HepG2 (cell line): ENCODE measurements at regions not wholly inside any gene's neighbourhood (a gene's known extent, or its start where the extent isn't known, plus 50 kb on each side); places are given as distances from the start of the nearest gene placed in this dataset.

Source experiments
- ATAC-seq: fragments of 200-7000 bp; cut with Tn5 transposase; 3 replicates; pipeline ENCODE4 v1.9.1; 2020; ENCODE audit warnings: mild to moderate bottlenecking, moderate library complexity
- BruUV-seq: library from RNA; stranded (reverse); fragments of 400-500 nt; replicated peaks from 2 replicates; lab custom pipeline; 2021; lab: Mats Ljungman, UMichigan
- CTCF ChIA-PET: fragments of 300-600 bp; formaldehyde crosslinking; extraction: SDS; loops from one replicate; lab custom pipeline; 2021; ENCODE audit warnings: low total read pairs, inconsistent platforms, low intra/inter-chr PET ratio; lab: Yijun Ruan, JAX
- POLR2A ChIA-PET: fragments of 350-600 bp; sonication (Branson Sonifier 250); formaldehyde crosslinking; loops from one replicate; lab custom pipeline; 2020; ENCODE audit warnings: antibody characterized with exemption, inconsistent platforms; lab: Yijun Ruan, JAX
- DNase-seq: peaks from one replicate; pipeline ENCODE4 v3.0.0-alpha.2; 2015; ENCODE audit warnings: low spot score
- FAIRE-seq: peaks from 3 replicates; lab custom pipeline; 2011; peaks lifted over from hg19 to GRCh38; lab: Jason Lieb, UNC
- H2AFZ ChIP-seq: one replicate; pipeline ENCODE4 v1.6.1; 2011; ENCODE audit warnings: low read length, inconsistent platforms
- H3K27ac ChIP-seq: fragments of 300-600 bp; 3 replicates; pipeline ENCODE4 v1.8.0; 2011; ENCODE audit warnings: mixed run types, mild to moderate bottlenecking, mixed read lengths, low read length, inconsistent platforms; ENCODE audit not compliant: insufficient read depth; ENCODE audit errors: extremely low read length
- H3K27me3 ChIP-seq, 2 experiments: fragments of 200-600 bp in 1 of 2; 2 replicates in 1 of 2; 3 replicates in 1 of 2; pipeline versions ENCODE4 v1.6.0 to v1.8.0; 2011; ENCODE audit warnings: low read length in 2 of 2, mild to moderate bottlenecking in 2 of 2, moderate library complexity in 2 of 2, inconsistent platforms in 1 of 2; ENCODE audit not compliant: insufficient read depth in 2 of 2, control insufficient read depth in 1 of 2
- H3K36me3 ChIP-seq, 2 experiments: fragments of 200-600 bp in 1 of 2; replicated peaks in 1 of 2; 2 replicates in 1 of 2; 3 replicates in 1 of 2; pipeline versions ENCODE4 v1.5.1 to v1.8.0; 2011; ENCODE audit warnings: low read length in 2 of 2, inconsistent platforms in 1 of 2; ENCODE audit not compliant: insufficient read depth in 2 of 2, control insufficient read depth in 1 of 2
- H3K4me1 ChIP-seq: 2 replicates; pipeline ENCODE4 v1.5.1; 2012; ENCODE audit warnings: low read length, inconsistent platforms; ENCODE audit not compliant: insufficient read depth
- H3K4me2 ChIP-seq: 2 replicates; pipeline ENCODE4 v1.6.0; 2011; ENCODE audit warnings: low read depth, low read length, inconsistent platforms
- H3K4me3 ChIP-seq, 3 experiments: fragments of 200-600 bp in 1 of 3; sonication (generic), shearing (Covaris generic) in 1 of 3; replicated peaks in 1 of 3; 2 replicates each; pipeline ENCODE4 v1.5.1; 2011 to 2016; ENCODE audit warnings: low read length in 3 of 3, inconsistent platforms in 2 of 3, low read depth in 2 of 3, mild to moderate bottlenecking in 2 of 3, control low read depth in 1 of 3, mixed read lengths in 1 of 3; ENCODE audit not compliant: insufficient read depth in 1 of 3
- H3K79me2 ChIP-seq: one replicate; pipeline ENCODE4 v1.6.1; 2011; ENCODE audit warnings: low read length, inconsistent platforms; ENCODE audit not compliant: insufficient read depth
- H3K9ac ChIP-seq: 2 replicates; pipeline ENCODE4 v1.6.0; 2011; ENCODE audit warnings: mild to moderate bottlenecking, low read depth, low read length, inconsistent platforms; ENCODE audit not compliant: insufficient read depth
- H3K9me3 ChIP-seq: 2 replicates; pipeline ENCODE4 v1.5.1; 2012; ENCODE audit warnings: mild to moderate bottlenecking, low read length
- H4K20me1 ChIP-seq: 2 replicates; pipeline ENCODE4 v1.6.0; 2011; ENCODE audit warnings: inconsistent platforms, mild to moderate bottlenecking, low read length, moderate library complexity; ENCODE audit not compliant: insufficient read depth
- NCOA2 ChIP-seq: sonication (generic); formaldehyde crosslinking; IDR thresholded peaks from 2 replicates; pipeline ENCODE4 v1.8.0; 2022; ENCODE audit warnings: inconsistent platforms
- REXO4 ChIP-seq: sonication (generic); formaldehyde crosslinking; IDR thresholded peaks from 2 replicates; pipeline ENCODE4 v1.8.0; 2022; ENCODE audit warnings: missing genetic modification reagents, mild to moderate bottlenecking, borderline replicate concordance
- WIZ ChIP-seq: sonication (generic); formaldehyde crosslinking; IDR thresholded peaks from 2 replicates; pipeline ENCODE4 v1.5.1; 2020; ENCODE audit warnings: mild to moderate bottlenecking, missing genetic modification reagents
- ZNF44 ChIP-seq: sonication (generic); formaldehyde crosslinking; IDR thresholded peaks from 2 replicates; pipeline ENCODE4 v1.5.1; 2020; ENCODE audit warnings: mild to moderate bottlenecking, missing genetic modification reagents
- ZNF674 ChIP-seq: sonication (generic); formaldehyde crosslinking; IDR thresholded peaks from 2 replicates; pipeline ENCODE4 v1.5.0; 2020; ENCODE audit warnings: low read depth, mild to moderate bottlenecking, missing genetic modification reagents
- ZNF709 ChIP-seq: sonication (generic); formaldehyde crosslinking; IDR thresholded peaks from 2 replicates; pipeline ENCODE4 v1.5.0; 2020; ENCODE audit warnings: mild to moderate bottlenecking, missing genetic modification reagents
- ZNF883 ChIP-seq: sonication (generic); formaldehyde crosslinking; IDR thresholded peaks from 2 replicates; pipeline ENCODE4 v1.5.1; 2020; ENCODE audit warnings: mild to moderate bottlenecking, missing genetic modification reagents; ENCODE audit errors: not compliant biosample characterization
- ZZZ3 ChIP-seq: sonication (generic); formaldehyde crosslinking; IDR thresholded peaks from 2 replicates; pipeline ENCODE4 v1.4.0; 2020; ENCODE audit warnings: missing genetic modification reagents, mild to moderate bottlenecking, borderline replicate concordance
- WGBS: methylation state at CpG from one replicate; pipeline ENCODE4 v1.1.6; 2017; ENCODE audit warnings: low lambda C conversion rate; 5-methylcytosine and 5-hydroxymethylcytosine counted together
- in situ Hi-C: cut with HindIII; loops from 2 replicates; pipeline ENCODE4 v1.10.0; 2017; ENCODE audit warnings: low pct_unique_long_range_greater_than_20kb; ENCODE audit not compliant: extremely low pct_ligation_motif_present
- intact Hi-C: fragments of 100-400 bp; cut with micrococcal nuclease; formaldehyde crosslinking; loops from one replicate; pipeline ENCODE4 v1.10.0; 2022; ENCODE audit not compliant: unreplicated experiment
- TF ChIP-seq, protein P1 (sequence below): sonication (generic); formaldehyde crosslinking; IDR thresholded peaks from 2 replicates; pipeline ENCODE4 v1.4.0; 2020; ENCODE audit warnings: low read depth, missing genetic modification reagents
- TF ChIP-seq, protein P2 (sequence below): sonication (generic); formaldehyde crosslinking; IDR thresholded peaks from 2 replicates; pipeline ENCODE4 v1.9.0; 2021; ENCODE audit warnings: missing genetic modification reagents, borderline replicate concordance
- TF ChIP-seq, protein P3 (sequence below): sonication (generic); formaldehyde crosslinking; IDR thresholded peaks from 2 replicates; pipeline ENCODE4 v1.8.0; 2022; ENCODE audit warnings: mild to moderate bottlenecking, missing genetic modification reagents, moderate library complexity
- TF ChIP-seq, protein P4 (sequence below): sonication (generic); formaldehyde crosslinking; IDR thresholded peaks from 2 replicates; pipeline ENCODE4 v1.8.0; 2022; ENCODE audit warnings: mild to moderate bottlenecking, missing genetic modification reagents
- TF ChIP-seq, protein P5 (sequence below): sonication (generic); formaldehyde crosslinking; IDR thresholded peaks from 2 replicates; pipeline ENCODE4 v1.4.0; 2020; ENCODE audit warnings: missing genetic modification reagents

DNA sequence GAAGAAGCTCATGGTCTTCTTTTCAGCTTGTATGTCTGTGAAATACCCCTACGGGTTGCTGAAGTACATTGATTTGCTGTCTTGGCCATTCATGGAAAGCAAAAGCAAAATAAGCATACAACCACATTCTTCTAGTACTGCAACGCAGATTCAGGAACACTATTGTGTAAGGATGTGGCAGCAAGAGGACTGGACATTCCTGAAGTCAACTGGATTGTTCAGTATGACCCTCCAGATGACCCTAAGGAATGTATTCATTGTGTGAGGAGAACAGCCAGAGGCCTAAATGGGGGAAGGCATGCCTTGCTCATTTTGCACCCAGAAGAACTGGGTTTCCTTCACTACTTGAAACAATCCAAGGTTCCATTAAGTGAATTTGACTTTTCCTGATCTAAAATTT lies 133.4 kb upstream of the ANKRD1 start:
- DNase-seq (no peak), ATAC-seq (no peak), FAIRE-seq (no peak)
- Histone ChIP-seq H3K4me1 (no peaks in the 10 kb centered on the region), H4K20me1 (no peaks in the 10 kb centered on the region), H3K9me3 (no peaks in the 10 kb centered on the region), H3K27ac (no peak overlapping the region), H3K79me2 (no peaks in the 10 kb centered on the region), H3K4me2 (no peak overlapping the region), H3K9ac (no peak overlapping the region), H2AFZ (no peak overlapping the region), H3K36me3 (no peaks in the 10 kb centered on the region), H3K4me3 (no peak overlapping the region), H3K27me3 (no peaks in the 10 kb centered on the region; a peak in 1 of 5 replicates)
- POLR2A ChIA-PET = no interaction called here
- CTCF ChIA-PET = no interaction called here
- in situ Hi-C loops = no loop called here
- BruUV-seq = no TSS peak
- intact Hi-C loops = no loop called here
- WGBS = 0% methylated on average over 2 of the region's 2 CpGs
- TF ChIP-seq, protein P1, sequence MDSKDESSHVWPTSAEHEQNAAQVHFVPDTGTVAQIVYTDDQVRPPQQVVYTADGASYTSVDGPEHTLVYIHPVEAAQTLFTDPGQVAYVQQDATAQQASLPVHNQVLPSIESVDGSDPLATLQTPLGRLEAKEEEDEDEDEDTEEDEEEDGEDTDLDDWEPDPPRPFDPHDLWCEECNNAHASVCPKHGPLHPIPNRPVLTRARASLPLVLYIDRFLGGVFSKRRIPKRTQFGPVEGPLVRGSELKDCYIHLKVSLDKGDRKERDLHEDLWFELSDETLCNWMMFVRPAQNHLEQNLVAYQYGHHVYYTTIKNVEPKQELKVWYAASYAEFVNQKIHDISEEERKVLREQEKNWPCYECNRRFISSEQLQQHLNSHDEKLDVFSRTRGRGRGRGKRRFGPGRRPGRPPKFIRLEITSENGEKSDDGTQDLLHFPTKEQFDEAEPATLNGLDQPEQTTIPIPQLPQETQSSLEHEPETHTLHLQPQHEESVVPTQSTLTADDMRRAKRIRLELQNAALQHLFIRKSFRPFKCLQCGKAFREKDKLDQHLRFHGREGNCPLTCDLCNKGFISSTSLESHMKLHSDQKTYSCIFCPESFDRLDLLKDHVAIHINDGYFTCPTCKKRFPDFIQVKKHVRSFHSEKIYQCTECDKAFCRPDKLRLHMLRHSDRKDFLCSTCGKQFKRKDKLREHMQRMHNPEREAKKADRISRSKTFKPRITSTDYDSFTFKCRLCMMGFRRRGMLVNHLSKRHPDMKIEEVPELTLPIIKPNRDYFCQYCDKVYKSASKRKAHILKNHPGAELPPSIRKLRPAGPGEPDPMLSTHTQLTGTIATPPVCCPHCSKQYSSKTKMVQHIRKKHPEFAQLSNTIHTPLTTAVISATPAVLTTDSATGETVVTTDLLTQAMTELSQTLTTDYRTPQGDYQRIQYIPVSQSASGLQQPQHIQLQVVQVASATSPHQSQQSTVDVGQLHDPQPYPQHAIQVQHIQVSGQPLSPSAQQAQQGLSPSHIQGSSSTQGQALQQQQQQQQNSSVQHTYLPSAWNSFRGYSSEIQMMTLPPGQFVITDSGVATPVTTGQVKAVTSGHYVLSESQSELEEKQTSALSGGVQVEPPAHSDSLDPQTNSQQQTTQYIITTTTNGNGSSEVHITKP (CRISPR knock-in tag) = no peak
- TF ChIP-seq NCOA2 (CRISPR knock-in tag) = no peak
- TF ChIP-seq, protein P2, sequence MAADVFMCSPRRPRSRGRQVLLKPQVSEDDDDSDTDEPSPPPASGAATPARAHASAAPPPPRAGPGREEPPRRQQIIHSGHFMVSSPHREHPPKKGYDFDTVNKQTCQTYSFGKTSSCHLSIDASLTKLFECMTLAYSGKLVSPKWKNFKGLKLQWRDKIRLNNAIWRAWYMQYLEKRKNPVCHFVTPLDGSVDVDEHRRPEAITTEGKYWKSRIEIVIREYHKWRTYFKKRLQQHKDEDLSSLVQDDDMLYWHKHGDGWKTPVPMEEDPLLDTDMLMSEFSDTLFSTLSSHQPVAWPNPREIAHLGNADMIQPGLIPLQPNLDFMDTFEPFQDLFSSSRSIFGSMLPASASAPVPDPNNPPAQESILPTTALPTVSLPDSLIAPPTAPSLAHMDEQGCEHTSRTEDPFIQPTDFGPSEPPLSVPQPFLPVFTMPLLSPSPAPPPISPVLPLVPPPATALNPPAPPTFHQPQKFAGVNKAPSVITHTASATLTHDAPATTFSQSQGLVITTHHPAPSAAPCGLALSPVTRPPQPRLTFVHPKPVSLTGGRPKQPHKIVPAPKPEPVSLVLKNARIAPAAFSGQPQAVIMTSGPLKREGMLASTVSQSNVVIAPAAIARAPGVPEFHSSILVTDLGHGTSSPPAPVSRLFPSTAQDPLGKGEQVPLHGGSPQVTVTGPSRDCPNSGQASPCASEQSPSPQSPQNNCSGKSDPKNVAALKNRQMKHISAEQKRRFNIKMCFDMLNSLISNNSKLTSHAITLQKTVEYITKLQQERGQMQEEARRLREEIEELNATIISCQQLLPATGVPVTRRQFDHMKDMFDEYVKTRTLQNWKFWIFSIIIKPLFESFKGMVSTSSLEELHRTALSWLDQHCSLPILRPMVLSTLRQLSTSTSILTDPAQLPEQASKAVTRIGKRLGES = no peak
- no peak for TF ChIP-seq ZNF44 (CRISPR knock-in tag)
- no peak for TF ChIP-seq ZZZ3 (CRISPR knock-in tag)
- TF ChIP-seq WIZ = no peak
- TF ChIP-seq, protein P3, sequence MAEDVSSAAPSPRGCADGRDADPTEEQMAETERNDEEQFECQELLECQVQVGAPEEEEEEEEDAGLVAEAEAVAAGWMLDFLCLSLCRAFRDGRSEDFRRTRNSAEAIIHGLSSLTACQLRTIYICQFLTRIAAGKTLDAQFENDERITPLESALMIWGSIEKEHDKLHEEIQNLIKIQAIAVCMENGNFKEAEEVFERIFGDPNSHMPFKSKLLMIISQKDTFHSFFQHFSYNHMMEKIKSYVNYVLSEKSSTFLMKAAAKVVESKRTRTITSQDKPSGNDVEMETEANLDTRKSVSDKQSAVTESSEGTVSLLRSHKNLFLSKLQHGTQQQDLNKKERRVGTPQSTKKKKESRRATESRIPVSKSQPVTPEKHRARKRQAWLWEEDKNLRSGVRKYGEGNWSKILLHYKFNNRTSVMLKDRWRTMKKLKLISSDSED (CRISPR knock-in tag) = no peak
- TF ChIP-seq ZNF709 = no peak
- no peak for TF ChIP-seq REXO4 (CRISPR knock-in tag)
- TF ChIP-seq ZNF674 = no peak
- TF ChIP-seq, protein P4, sequence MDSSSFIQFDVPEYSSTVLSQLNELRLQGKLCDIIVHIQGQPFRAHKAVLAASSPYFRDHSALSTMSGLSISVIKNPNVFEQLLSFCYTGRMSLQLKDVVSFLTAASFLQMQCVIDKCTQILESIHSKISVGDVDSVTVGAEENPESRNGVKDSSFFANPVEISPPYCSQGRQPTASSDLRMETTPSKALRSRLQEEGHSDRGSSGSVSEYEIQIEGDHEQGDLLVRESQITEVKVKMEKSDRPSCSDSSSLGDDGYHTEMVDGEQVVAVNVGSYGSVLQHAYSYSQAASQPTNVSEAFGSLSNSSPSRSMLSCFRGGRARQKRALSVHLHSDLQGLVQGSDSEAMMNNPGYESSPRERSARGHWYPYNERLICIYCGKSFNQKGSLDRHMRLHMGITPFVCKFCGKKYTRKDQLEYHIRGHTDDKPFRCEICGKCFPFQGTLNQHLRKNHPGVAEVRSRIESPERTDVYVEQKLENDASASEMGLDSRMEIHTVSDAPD (CRISPR knock-in tag) = no peak
- TF ChIP-seq ZNF883 (CRISPR knock-in tag) = no peak
- TF ChIP-seq, protein P5, sequence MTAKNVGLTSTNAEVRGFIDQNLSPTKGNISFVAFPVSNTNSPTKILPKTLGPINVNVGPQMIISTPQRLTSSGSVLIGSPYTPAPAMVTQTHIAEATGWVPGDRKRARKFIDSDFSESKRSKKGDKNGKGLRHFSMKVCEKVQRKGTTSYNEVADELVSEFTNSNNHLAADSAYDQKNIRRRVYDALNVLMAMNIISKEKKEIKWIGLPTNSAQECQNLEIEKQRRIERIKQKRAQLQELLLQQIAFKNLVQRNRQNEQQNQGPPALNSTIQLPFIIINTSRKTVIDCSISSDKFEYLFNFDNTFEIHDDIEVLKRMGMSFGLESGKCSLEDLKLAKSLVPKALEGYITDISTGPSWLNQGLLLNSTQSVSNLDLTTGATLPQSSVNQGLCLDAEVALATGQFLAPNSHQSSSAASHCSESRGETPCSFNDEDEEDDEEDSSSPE (CRISPR knock-in tag) = no peak
